AG09309 (cell line): ENCODE measurements at regions not wholly inside any gene's neighbourhood (a gene's known extent, or its start where the extent isn't known, plus 50 kb on each side); places are given as distances from the start of the nearest gene placed in this dataset.
"Not testable (repeated sequence)": the region's sequence is repeated elsewhere in the genome, so short reads cannot be mapped to it uniquely, and the experiment has no call there.

Experiments used
- DNase-seq: peaks from one replicate; pipeline ENCODE4 v3.0.0-alpha.2; 2010; ENCODE audit warnings: low read depth
- H3K4me3 ChIP-seq: 2 replicates; pipeline ENCODE4 v1.5.1; 2011; ENCODE audit warnings: mild to moderate bottlenecking, low read depth, low read length, moderate library complexity; ENCODE audit not compliant: control insufficient read depth
- TF ChIP-seq, protein P1 (sequence below): IDR thresholded peaks from 2 replicates; pipeline ENCODE4 v1.5.1; 2011; ENCODE audit warnings: mild to moderate bottlenecking, low read depth, low read length, inconsistent platforms; ENCODE audit not compliant: insufficient read depth, control insufficient read depth; ENCODE audit errors: missing control alignments

DNA sequence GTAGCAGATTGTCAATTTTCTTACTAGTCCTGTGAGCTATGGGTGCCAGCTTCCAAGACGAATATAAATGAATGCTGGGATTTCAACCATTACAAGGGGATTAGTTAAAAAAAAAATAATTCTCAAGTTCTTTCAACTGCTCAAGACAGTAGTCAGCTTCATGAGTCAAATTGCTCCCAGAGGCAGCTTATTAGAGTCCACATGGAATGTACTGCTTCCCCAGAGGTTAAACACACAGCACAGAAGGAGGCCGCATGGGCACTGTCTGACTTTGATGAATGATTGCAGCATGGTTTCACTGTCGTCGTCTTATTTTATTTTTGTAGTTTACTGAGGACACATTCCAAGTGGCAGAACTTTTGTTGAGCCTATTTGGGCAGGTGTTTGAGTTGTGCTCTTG, 563.2 kb downstream of the TMEM135 start:
- no peak for DNase-seq
- H3K4me3 ChIP-seq, result no peak overlapping the region
- TF ChIP-seq, protein P1, sequence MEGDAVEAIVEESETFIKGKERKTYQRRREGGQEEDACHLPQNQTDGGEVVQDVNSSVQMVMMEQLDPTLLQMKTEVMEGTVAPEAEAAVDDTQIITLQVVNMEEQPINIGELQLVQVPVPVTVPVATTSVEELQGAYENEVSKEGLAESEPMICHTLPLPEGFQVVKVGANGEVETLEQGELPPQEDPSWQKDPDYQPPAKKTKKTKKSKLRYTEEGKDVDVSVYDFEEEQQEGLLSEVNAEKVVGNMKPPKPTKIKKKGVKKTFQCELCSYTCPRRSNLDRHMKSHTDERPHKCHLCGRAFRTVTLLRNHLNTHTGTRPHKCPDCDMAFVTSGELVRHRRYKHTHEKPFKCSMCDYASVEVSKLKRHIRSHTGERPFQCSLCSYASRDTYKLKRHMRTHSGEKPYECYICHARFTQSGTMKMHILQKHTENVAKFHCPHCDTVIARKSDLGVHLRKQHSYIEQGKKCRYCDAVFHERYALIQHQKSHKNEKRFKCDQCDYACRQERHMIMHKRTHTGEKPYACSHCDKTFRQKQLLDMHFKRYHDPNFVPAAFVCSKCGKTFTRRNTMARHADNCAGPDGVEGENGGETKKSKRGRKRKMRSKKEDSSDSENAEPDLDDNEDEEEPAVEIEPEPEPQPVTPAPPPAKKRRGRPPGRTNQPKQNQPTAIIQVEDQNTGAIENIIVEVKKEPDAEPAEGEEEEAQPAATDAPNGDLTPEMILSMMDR, result no peak

- no peak overlapping the region for H3K4me3 ChIP-seq
- TF ChIP-seq, protein P1, result no peak
- DNase-seq, result no peak
These were observed 560.0 kb downstream of the TMEM135 start for GRCh38 chr11:87597725-87598124.

GRCh38 chr11:87596176-87596575, 558.4 kb downstream of the TMEM135 start:
- no peak overlapping the region for H3K4me3 ChIP-seq
- DNase-seq, result no peak
- TF ChIP-seq, protein P1, result no peak

GRCh38 chr11:87589082-87589481, 551.3 kb downstream of the TMEM135 start:
- H3K4me3 ChIP-seq, result no peak overlapping the region
- no peak for DNase-seq
- TF ChIP-seq, protein P1, result no peak

DNA sequence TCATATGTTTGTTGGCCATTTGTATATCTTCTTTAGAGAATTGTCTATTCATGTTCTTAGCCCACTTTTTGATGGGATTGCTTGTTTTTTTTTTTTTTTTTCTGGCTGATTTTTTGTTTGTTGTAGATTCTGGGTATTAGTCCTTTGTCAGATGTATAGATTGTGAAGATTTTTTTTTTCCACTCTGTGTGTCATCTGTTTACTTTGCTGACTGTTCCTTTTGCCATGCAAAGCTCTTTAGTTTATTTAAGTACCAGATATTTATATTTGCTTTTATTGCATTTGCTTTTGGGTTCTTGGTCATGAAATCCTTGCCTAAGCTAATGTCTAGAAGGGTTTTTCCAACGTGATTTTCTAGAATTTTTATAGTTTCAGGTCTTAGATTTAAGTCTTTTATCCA, 547.9 kb downstream of the TMEM135 start:
- not testable (repeated sequence) for DNase-seq, H3K4me3 ChIP-seq

- H3K4me3 ChIP-seq, result no peak overlapping the region
- TF ChIP-seq, protein P1, result no peak
- DNase-seq, result no peak
These were observed 546.2 kb downstream of the TMEM135 start for GRCh38 chr11:87583931-87584330.

DNA sequence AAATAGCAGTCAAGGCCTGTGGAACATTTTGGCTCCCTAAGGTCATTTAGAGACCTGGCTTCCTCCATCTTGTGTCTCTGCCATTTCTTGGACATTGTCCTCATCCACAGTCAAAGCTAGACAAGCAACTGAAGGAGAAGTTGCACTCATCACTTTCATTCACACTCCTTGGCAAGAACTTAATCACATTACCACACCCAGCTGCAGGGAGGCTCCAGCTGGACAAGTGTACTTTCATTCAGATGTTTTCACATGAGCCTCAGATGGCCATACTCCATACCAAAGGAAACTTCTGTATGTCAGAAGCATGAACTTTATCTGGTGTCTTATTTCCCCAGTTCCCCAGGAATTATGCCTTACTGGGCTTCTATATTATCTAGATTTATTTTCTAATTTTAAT, 537.4 kb downstream of the TMEM135 start:
- no peak for DNase-seq
- TF ChIP-seq, protein P1, result no peak
- H3K4me3 ChIP-seq, result no peak overlapping the region
